Activated CD4-positive, alpha-beta T cell treated with anti-CD3 and anti-CD28 coated beads, Interleukin-2, amount 50 U/mL, for 48 hours (primary cell): ENCODE measurements at regions not wholly inside any gene's neighbourhood (a gene's known extent, or its start where the extent isn't known, plus 50 kb on each side); places are given as distances from the start of the nearest gene placed in this dataset.
"Not testable (repeated sequence)": the region's sequence is repeated elsewhere in the genome, so short reads cannot be mapped to it uniquely, and the experiment has no call there.

Experiments
- DNase-seq, 2 experiments: peaks; one replicate each; pipeline ENCODE4 v3.0.0-alpha.2; 2020

- DNase-seq = no peak
Measured at GRCh38 chr12:93980711-93981110, 167.7 kb upstream of the PLXNC1 start.

GRCh38 chr12:93981411-93981810 lies 167.0 kb upstream of the PLXNC1 start:
- no peak for DNase-seq

GRCh38 chr12:93982771-93983315 lies 165.5 kb upstream of the PLXNC1 start:
- peak; percentile 6 to 14 for DNase-seq

GRCh38 chr12:93984005-93984404 lies 164.4 kb upstream of the PLXNC1 start:
- DNase-seq = no peak

GRCh38 chr12:93989949-93990348 lies 158.4 kb upstream of the PLXNC1 start:
- no peak for DNase-seq

- no peak for DNase-seq
Measured at GRCh38 chr12:93990832-93991803, 157.3 kb upstream of the PLXNC1 start.

GRCh38 chr12:93991829-93992461 lies 156.4 kb upstream of the PLXNC1 start:
- DNase-seq = no peak

GRCh38 chr12:93994721-93995120 lies 153.7 kb upstream of the PLXNC1 start:
- DNase-seq = no peak

GRCh38 chr12:93996321-93996720 lies 152.1 kb upstream of the PLXNC1 start:
- DNase-seq = no peak

- no peak for DNase-seq
Measured at GRCh38 chr12:94001691-94002090, 146.7 kb upstream of the PLXNC1 start.

- not testable (repeated sequence) for DNase-seq
Measured at GRCh38 chr12:94002925-94003324, 145.5 kb upstream of the PLXNC1 start.

- peak; percentile 8 to 16 for DNase-seq
Measured at GRCh38 chr12:94007833-94008232, 140.5 kb upstream of the PLXNC1 start.

- no peak for DNase-seq
Measured at GRCh38 chr12:94010307-94010706, 138.1 kb upstream of the PLXNC1 start.

- DNase-seq = no peak
Measured at GRCh38 chr12:94012071-94012470, 136.3 kb upstream of the PLXNC1 start.

GRCh38 chr12:94012590-94012989 lies 135.8 kb upstream of the PLXNC1 start:
- no peak for DNase-seq

- DNase-seq = not testable (repeated sequence)
Measured at GRCh38 chr12:94017247-94017646, 131.1 kb upstream of the PLXNC1 start.

- no peak for DNase-seq
Measured at GRCh38 chr12:94020335-94020734, 128.0 kb upstream of the PLXNC1 start.

GRCh38 chr12:94023879-94024278 lies 124.5 kb upstream of the PLXNC1 start:
- DNase-seq = no peak

GRCh38 chr12:94025068-94025467 lies 123.3 kb upstream of the PLXNC1 start:
- no peak for DNase-seq

GRCh38 chr12:94025756-94026155 lies 122.6 kb upstream of the PLXNC1 start:
- no peak for DNase-seq

GRCh38 chr12:94026596-94026995 lies 121.8 kb upstream of the PLXNC1 start:
- no peak for DNase-seq

GRCh38 chr12:94027561-94027960 lies 120.8 kb upstream of the PLXNC1 start:
- DNase-seq = no peak

GRCh38 chr12:94031763-94032162 lies 116.6 kb upstream of the PLXNC1 start:
- no peak for DNase-seq

GRCh38 chr12:94032368-94032767 lies 116.0 kb upstream of the PLXNC1 start:
- DNase-seq = no peak
